ENCODE measurements at regions not wholly inside any gene's neighbourhood (a gene's known extent, or its start where the extent isn't known, plus 50 kb on each side); places are given as distances from the start of the nearest gene placed in this dataset.

GRCh38 chr3:189457201-189457607 is 174.0 kb upstream of the TP63 start (continued):
- TF ChIP-seq REST (IDR thresholded peaks at IDR 0.05; ENCODE audit: unreplicated experiment) (no peak), ZNF114 (CRISPR knock-in tag; IDR thresholded peaks at IDR 0.05) (no peak)

GRCh38 chr3:189457631-189458412 is 173.4 kb upstream of the TP63 start:
- no peaks in the 10 kb centered on the region for H3K9me2 ChIP-seq (ENCODE audit: insufficient read depth)
- DNase-seq (ENCODE audit: low spot score), result no peak
- TF ChIP-seq ETS1 (IDR thresholded peaks at IDR 0.05), result no peak
- no peak for TF ChIP-seq NANOG (IDR thresholded peaks at IDR 0.05; ENCODE audit: borderline replicate concordance)
- no peak for TF ChIP-seq STAT1 (IDR thresholded peaks at IDR 0.05; ENCODE audit: unreplicated experiment)
- no peak for TF ChIP-seq EZH2 (IDR thresholded peaks at IDR 0.05; ENCODE audit: low read depth, unreplicated experiment)
- no peak for TF ChIP-seq JUNB (IDR thresholded peaks at IDR 0.05; ENCODE audit: unreplicated experiment)
- no peak for TF ChIP-seq EZH2phosphoT487 (IDR thresholded peaks at IDR 0.05; ENCODE audit: unreplicated experiment)
- ATAC-seq, result no peak
- no peaks in the 10 kb centered on the region; the same call in 2 of the 3 replicates for H3K36me3 Mint-ChIP-seq (ENCODE audit: low read depth)
- no peak overlapping the region for H3K27ac Mint-ChIP-seq
- no peaks in the 10 kb centered on the region for H3F3A ChIP-seq (replicated peaks; ENCODE audit: low read depth)
- no peak overlapping the region for H3K27ac ChIP-seq (ENCODE audit: low read depth)
- no peaks in the 10 kb centered on the region for H3K36me3 ChIP-seq (ENCODE audit: insufficient read depth)
- H3K4me1 ChIP-seq (ENCODE audit: insufficient read depth), result no peaks in the 10 kb centered on the region
- no peak overlapping the region for H3K4me3 ChIP-seq
- no peak overlapping the region for H3K4me3 Mint-ChIP-seq
- H2AFZ ChIP-seq, result no peak overlapping the region
- no peaks in the 10 kb centered on the region for H4K20me1 ChIP-seq (replicated peaks; ENCODE audit: insufficient read depth)
- H3K79me2 ChIP-seq (replicated peaks; ENCODE audit: insufficient read depth), result no peaks in the 10 kb centered on the region
- H3K4me1 Mint-ChIP-seq, result peaks cover 11% of the 10 kb centered on the region
- peaks cover 8% of the 10 kb centered on the region; the same call in 1 of the 3 replicates for H3K9me3 Mint-ChIP-seq
- no peak overlapping the region for H3K4me2 ChIP-seq
- no peaks in the 10 kb centered on the region for H3K27me3 ChIP-seq (ENCODE audit: insufficient read depth)
- H3K27me3 Mint-ChIP-seq (ENCODE audit: insufficient read depth, low read depth, poor library complexity), result no peaks in the 10 kb centered on the region

- no peak overlapping the region for H3K4me2 ChIP-seq
- Mint-ChIP-seq H3K4me3 (no peak overlapping the region), H3K27ac (no peak overlapping the region), H3K4me1 (peaks cover 10% of the 10 kb centered on the region), H3K36me3 (ENCODE audit: low read depth) (no peaks in the 10 kb centered on the region; the same call in 2 of the 3 replicates), H3K27me3 (ENCODE audit: insufficient read depth, low read depth, poor library complexity) (no peaks in the 10 kb centered on the region), H3K9me3 (peaks cover 8% of the 10 kb centered on the region; the same call in 1 of the 3 replicates)
- H3K4me1 ChIP-seq (ENCODE audit: insufficient read depth), result no peaks in the 10 kb centered on the region
- no peaks in the 10 kb centered on the region for H3K79me2 ChIP-seq (replicated peaks; ENCODE audit: insufficient read depth)
- no peaks in the 10 kb centered on the region for H3K27me3 ChIP-seq (ENCODE audit: insufficient read depth)
- H3F3A ChIP-seq (replicated peaks; ENCODE audit: low read depth), result no peaks in the 10 kb centered on the region
- H3K27ac ChIP-seq (ENCODE audit: low read depth), result no peak overlapping the region
- no peak for ATAC-seq
- H3K9me2 ChIP-seq (ENCODE audit: insufficient read depth), result no peaks in the 10 kb centered on the region
- no peak overlapping the region for H2AFZ ChIP-seq
- H3K4me3 ChIP-seq, result no peak overlapping the region
- no peaks in the 10 kb centered on the region for H4K20me1 ChIP-seq (replicated peaks; ENCODE audit: insufficient read depth)
- DNase-seq (ENCODE audit: low spot score), result no peak
- H3K36me3 ChIP-seq (ENCODE audit: insufficient read depth), result no peaks in the 10 kb centered on the region
- no peak for TF ChIP-seq EZH2phosphoT487 (IDR thresholded peaks at IDR 0.05; ENCODE audit: unreplicated experiment)
- no peak for TF ChIP-seq CTCF (conservative IDR thresholded peaks at IDR 0.05; ENCODE audit: low read depth in 2 of 2)
- TF ChIP-seq POLR2AphosphoS5 (IDR thresholded peaks at IDR 0.05; ENCODE audit: low read depth), result no peak
- no peak for TF ChIP-seq REST (IDR thresholded peaks at IDR 0.05; ENCODE audit: unreplicated experiment)
- TF ChIP-seq EZH2 (IDR thresholded peaks at IDR 0.05; ENCODE audit: low read depth, unreplicated experiment), result no peak
- TF ChIP-seq ZNF114 (CRISPR knock-in tag; IDR thresholded peaks at IDR 0.05), result no peak
Measured at GRCh38 chr3:189458528-189458927, 172.7 kb upstream of the TP63 start.
